GM21619 (cell line): ENCODE measurements at regions not wholly inside any gene's neighbourhood (a gene's known extent, or its start where the extent isn't known, plus 50 kb on each side); places are given as distances from the start of the nearest gene placed in this dataset.

Source experiments
- ATAC-seq: cut with Tn5 transposase; IDR thresholded peaks from one replicate; pipeline ENCODE4 v1.9.1; 2021; ENCODE audit not compliant: unreplicated experiment

GRCh38 chr2:120496235-120496634, 150.3 kb downstream of the INHBB start:
- ATAC-seq, result no peak

- no peak for ATAC-seq
These were observed 150.8 kb downstream of the INHBB start for GRCh38 chr2:120496759-120497158.

- no peak for ATAC-seq
These were observed 151.5 kb downstream of the INHBB start for GRCh38 chr2:120497261-120497977.

GRCh38 chr2:120498121-120498520, 152.2 kb downstream of the INHBB start:
- ATAC-seq, result no peak

GRCh38 chr2:120498576-120499394, 152.8 kb downstream of the INHBB start:
- no peak for ATAC-seq

- ATAC-seq, result no peak
These were observed 154.0 kb downstream of the INHBB start for GRCh38 chr2:120499784-120500495.

- no peak for ATAC-seq
These were observed 155.7 kb downstream of the INHBB start for GRCh38 chr2:120501591-120501990.

- ATAC-seq, result no peak
These were observed 156.4 kb downstream of the INHBB start for GRCh38 chr2:120502357-120502756.

GRCh38 chr2:120502761-120503160, 156.8 kb downstream of the INHBB start:
- ATAC-seq, result no peak

- no peak for ATAC-seq
These were observed 157.4 kb downstream of the INHBB start for GRCh38 chr2:120503206-120503792.

- ATAC-seq, result no peak
These were observed 158.0 kb downstream of the INHBB start for GRCh38 chr2:120503793-120504571.

GRCh38 chr2:120504936-120505705, 159.2 kb downstream of the INHBB start:
- no peak for ATAC-seq

- ATAC-seq, result no peak
These were observed 162.7 kb downstream of the INHBB start for GRCh38 chr2:120508567-120509041.

- ATAC-seq, result no peak
These were observed 163.4 kb downstream of the INHBB start for GRCh38 chr2:120509213-120509815.

GRCh38 chr2:120509991-120510735, 164.2 kb downstream of the INHBB start:
- ATAC-seq, result no peak

GRCh38 chr2:120510751-120511395, 164.9 kb downstream of the INHBB start:
- no peak for ATAC-seq

- ATAC-seq, result no peak
These were observed 165.6 kb downstream of the INHBB start for GRCh38 chr2:120511536-120511935.
